ENCODE measurements at regions not wholly inside any gene's neighbourhood (a gene's known extent, or its start where the extent isn't known, plus 50 kb on each side); places are given as distances from the start of the nearest gene placed in this dataset.

- Histone ChIP-seq H3K4me1 (ENCODE audit: control insufficient read depth in 2 of 2, insufficient read depth in 2 of 2, low read length in 2 of 2) (no peaks in the 10 kb centered on the region), H3K27me3 (ENCODE audit: control insufficient read depth in 2 of 2, insufficient read depth in 2 of 2, low read length in 2 of 2) (no peaks in the 10 kb centered on the region), H3K27ac (ENCODE audit: low read depth, low read length) (no peak overlapping the region), H3K4me3 (ENCODE audit: low read length) (no peak overlapping the region), H3K9me3 (ENCODE audit: control insufficient read depth in 2 of 3, low read length in 3 of 3) (no peaks in the 10 kb centered on the region), H3K36me3 (ENCODE audit: control insufficient read depth in 2 of 3, insufficient read depth in 3 of 3, low read length in 3 of 3) (no peaks in the 10 kb centered on the region)
- H3K9me3 Mint-ChIP-seq = peaks cover 5 to 15% (median 8%) of the 10 kb centered on the region in 11 donors
- intact Hi-C loops (cut with micrococcal nuclease) = no loop called here
- H3K4me1 Mint-ChIP-seq = peaks cover 0 to 23% (median 8%) of the 10 kb centered on the region in 7 donors
- H3K4me3 Mint-ChIP-seq = no peak overlapping the region
- POLR2A ChIA-PET = no interaction called here
- H3K27ac Mint-ChIP-seq = no peak overlapping the region
- peaks cover 0 to 13% (median 0%) of the 10 kb centered on the region in 5 donors for H3K27me3 Mint-ChIP-seq
- CTCF ChIA-PET = no interaction called here
- peaks cover 0 to 5% (median 4%) of the 10 kb centered on the region in 5 donors for H3K36me3 Mint-ChIP-seq
- DNase-seq = no peak
- ATAC-seq = no peak
These were observed 166.2 kb downstream of the HSD17B3 start for GRCh38 chr9:96135753-96136290.

- peaks cover 0 to 19% (median 0%) of the 10 kb centered on the region in 5 donors for H3K27me3 Mint-ChIP-seq
- peaks cover 0 to 23% (median 8%) of the 10 kb centered on the region in 7 donors for H3K4me1 Mint-ChIP-seq
- Histone ChIP-seq H3K27ac (ENCODE audit: low read depth, low read length) (no peak overlapping the region), H3K27me3 (ENCODE audit: control insufficient read depth in 2 of 2, insufficient read depth in 2 of 2, low read length in 2 of 2) (no peaks in the 10 kb centered on the region), H3K9me3 (ENCODE audit: control insufficient read depth in 2 of 3, low read length in 3 of 3) (no peaks in the 10 kb centered on the region), H3K36me3 (ENCODE audit: control insufficient read depth in 2 of 3, insufficient read depth in 3 of 3, low read length in 3 of 3) (no peaks in the 10 kb centered on the region), H3K4me1 (ENCODE audit: control insufficient read depth in 2 of 2, insufficient read depth in 2 of 2, low read length in 2 of 2) (no peaks in the 10 kb centered on the region), H3K4me3 (ENCODE audit: low read length) (no peak overlapping the region)
- no peak for ATAC-seq
- no peak overlapping the region for H3K4me3 Mint-ChIP-seq
- H3K27ac Mint-ChIP-seq = no peak overlapping the region
- ChIA-PET POLR2A (no interaction called here), CTCF (no interaction called here)
- intact Hi-C loops (cut with micrococcal nuclease) = no loop called here
- no peak for DNase-seq
- H3K9me3 Mint-ChIP-seq = peaks cover 5 to 15% (median 8%) of the 10 kb centered on the region in 11 donors
- H3K36me3 Mint-ChIP-seq = peaks cover 0 to 5% (median 4%) of the 10 kb centered on the region in 5 donors
These were observed 166.8 kb downstream of the HSD17B3 start for GRCh38 chr9:96135076-96135752.

GRCh38 chr9:96133321-96134021, 168.5 kb downstream of the HSD17B3 start:
- Histone ChIP-seq H3K36me3 (ENCODE audit: control insufficient read depth in 2 of 3, insufficient read depth in 3 of 3, low read length in 3 of 3) (no peaks in the 10 kb centered on the region), H3K27ac (ENCODE audit: low read depth, low read length) (no peak overlapping the region), H3K27me3 (ENCODE audit: control insufficient read depth in 2 of 2, insufficient read depth in 2 of 2, low read length in 2 of 2) (no peaks in the 10 kb centered on the region), H3K4me1 (ENCODE audit: control insufficient read depth in 2 of 2, insufficient read depth in 2 of 2, low read length in 2 of 2) (no peaks in the 10 kb centered on the region), H3K4me3 (ENCODE audit: low read length) (no peak overlapping the region), H3K9me3 (ENCODE audit: control insufficient read depth in 2 of 3, low read length in 3 of 3) (no peaks in the 10 kb centered on the region)
- Mint-ChIP-seq H3K36me3 (peaks cover 0 to 5% (median 4%) of the 10 kb centered on the region in 5 donors), H3K27ac (no peak overlapping the region), H3K4me3 (no peak overlapping the region), H3K4me1 (peaks cover 0 to 23% (median 7%) of the 10 kb centered on the region in 7 donors), H3K9me3 (peaks cover 5 to 15% (median 8%) of the 10 kb centered on the region in 11 donors), H3K27me3 (peaks cover 0 to 21% (median 0%) of the 10 kb centered on the region in 5 donors)
- DNase-seq (no peak), ATAC-seq (no peak)
- intact Hi-C loops (cut with micrococcal nuclease) = no loop called here
- ChIA-PET CTCF (no interaction called here), POLR2A (no interaction called here)

- H3K27me3 ChIP-seq (ENCODE audit: control insufficient read depth in 2 of 2, insufficient read depth in 2 of 2, low read length in 2 of 2) = no peaks in the 10 kb centered on the region
- no peak overlapping the region for H3K4me3 ChIP-seq (ENCODE audit: low read length)
- no peak for ATAC-seq
- no peaks in the 10 kb centered on the region for H3K36me3 ChIP-seq (ENCODE audit: control insufficient read depth in 2 of 3, insufficient read depth in 3 of 3, low read length in 3 of 3)
- peaks cover 0 to 5% (median 4%) of the 10 kb centered on the region in 5 donors for H3K36me3 Mint-ChIP-seq
- ChIA-PET POLR2A (no interaction called here), CTCF (no interaction called here)
- peaks cover 0 to 21% (median 4%) of the 10 kb centered on the region in 5 donors for H3K27me3 Mint-ChIP-seq
- peaks cover 0 to 12% (median 6%) of the 10 kb centered on the region in 7 donors for H3K4me1 Mint-ChIP-seq
- no peak overlapping the region for H3K27ac ChIP-seq (ENCODE audit: low read depth, low read length)
- intact Hi-C loops (cut with micrococcal nuclease) = no loop called here
- peaks cover 4 to 15% (median 8%) of the 10 kb centered on the region in 11 donors for H3K9me3 Mint-ChIP-seq
- H3K4me1 ChIP-seq (ENCODE audit: control insufficient read depth in 2 of 2, insufficient read depth in 2 of 2, low read length in 2 of 2) = no peaks in the 10 kb centered on the region
- DNase-seq = no peak
- H3K9me3 ChIP-seq (ENCODE audit: control insufficient read depth in 2 of 3, low read length in 3 of 3) = no peaks in the 10 kb centered on the region
- no peak overlapping the region for H3K27ac Mint-ChIP-seq
- H3K4me3 Mint-ChIP-seq = no peak overlapping the region
These were observed 170.2 kb downstream of the HSD17B3 start for GRCh38 chr9:96131825-96132224.

- ChIA-PET POLR2A (no interaction called here), CTCF (no interaction called here)
- ATAC-seq (no peak), DNase-seq (no peak)
- Mint-ChIP-seq H3K9me3 (peaks cover 4 to 15% (median 8%) of the 10 kb centered on the region in 11 donors), H3K4me1 (peaks cover 0 to 9% (median 6%) of the 10 kb centered on the region in 7 donors), H3K27ac (no peak overlapping the region), H3K36me3 (peaks cover 0 to 5% (median 4%) of the 10 kb centered on the region in 5 donors), H3K4me3 (no peak overlapping the region), H3K27me3 (peaks cover 0 to 21% (median 4%) of the 10 kb centered on the region in 5 donors)
- no peaks in the 10 kb centered on the region for H3K36me3 ChIP-seq (ENCODE audit: control insufficient read depth in 2 of 3, insufficient read depth in 3 of 3, low read length in 3 of 3)
- H3K4me3 ChIP-seq (ENCODE audit: low read length) = no peak overlapping the region
- H3K27me3 ChIP-seq (ENCODE audit: control insufficient read depth in 2 of 2, insufficient read depth in 2 of 2, low read length in 2 of 2) = no peaks in the 10 kb centered on the region
- H3K4me1 ChIP-seq (ENCODE audit: control insufficient read depth in 2 of 2, insufficient read depth in 2 of 2, low read length in 2 of 2) = no peaks in the 10 kb centered on the region
- no peak overlapping the region for H3K27ac ChIP-seq (ENCODE audit: low read depth, low read length)
- no peaks in the 10 kb centered on the region for H3K9me3 ChIP-seq (ENCODE audit: control insufficient read depth in 2 of 3, low read length in 3 of 3)
- intact Hi-C loops (cut with micrococcal nuclease) = no loop called here
These were observed 171.0 kb downstream of the HSD17B3 start for GRCh38 chr9:96130970-96131369.

- peaks cover 0 to 21% (median 4%) of the 10 kb centered on the region in 5 donors for H3K27me3 Mint-ChIP-seq
These were observed 172.2 kb downstream of the HSD17B3 start for GRCh38 chr9:96129747-96130146.

More at GRCh38 chr9:96129747-96130146, 172.2 kb downstream of the HSD17B3 start:
- peaks cover 4 to 15% (median 8%) of the 10 kb centered on the region in 11 donors for H3K9me3 Mint-ChIP-seq
- intact Hi-C loops (cut with micrococcal nuclease) = no loop called here
- H3K4me3 ChIP-seq (ENCODE audit: low read length) = no peak overlapping the region
- peaks cover 0 to 5% (median 4%) of the 10 kb centered on the region in 5 donors for H3K36me3 Mint-ChIP-seq
- POLR2A ChIA-PET = no interaction called here
- DNase-seq = no peak
- H3K27me3 ChIP-seq (ENCODE audit: control insufficient read depth in 2 of 2, insufficient read depth in 2 of 2, low read length in 2 of 2) = no peaks in the 10 kb centered on the region
- no peak for ATAC-seq
- no peaks in the 10 kb centered on the region for H3K36me3 ChIP-seq (ENCODE audit: control insufficient read depth in 2 of 3, insufficient read depth in 3 of 3, low read length in 3 of 3)
- no peak overlapping the region for H3K27ac Mint-ChIP-seq
- H3K4me3 Mint-ChIP-seq = no peak overlapping the region
- H3K4me1 Mint-ChIP-seq = peaks cover 0 to 2% (median 0%) of the 10 kb centered on the region in 7 donors
- no peaks in the 10 kb centered on the region for H3K9me3 ChIP-seq (ENCODE audit: control insufficient read depth in 2 of 3, low read length in 3 of 3)
- CTCF ChIA-PET = no interaction called here
- no peaks in the 10 kb centered on the region for H3K4me1 ChIP-seq (ENCODE audit: control insufficient read depth in 2 of 2, insufficient read depth in 2 of 2, low read length in 2 of 2)
- H3K27ac ChIP-seq (ENCODE audit: low read depth, low read length) = no peak overlapping the region

Measured in naive thymus-derived CD4-positive, alpha-beta T cell (primary cell).